HCT116 (cell line): ENCODE measurements at regions not wholly inside any gene's neighbourhood (a gene's known extent, or its start where the extent isn't known, plus 50 kb on each side); places are given as distances from the start of the nearest gene placed in this dataset.

Experiments used
- ATAC-seq: fragments of 200-7000 bp; cut with Tn5 transposase; 2 replicates; pipeline ENCODE4 v1.9.1; 2020; ENCODE audit warnings: mild to moderate bottlenecking, moderate library complexity
- BruUV-seq: library from RNA; stranded (reverse); fragments of 400-500 nt; replicated peaks from 2 replicates; lab custom pipeline; 2021; lab: Mats Ljungman, UMichigan
- CTCF ChIA-PET: fragments of 300-600 bp; sonication (Branson Sonifier 250); formaldehyde crosslinking; loops from one replicate; lab custom pipeline; 2021; ENCODE audit warnings: antibody characterized with exemption; lab: Charles Lee
- POLR2A ChIA-PET: fragments of 300-600, 350-600 bp; sonication (Branson Sonifier 250); formaldehyde crosslinking; loops from one replicate; lab custom pipeline; 2021; ENCODE audit warnings: antibody characterized with exemption; lab: Charles Lee
- RAD21 ChIA-PET, 2 experiments: fragments of 300-600 bp; sonication (Branson Sonifier 250); formaldehyde crosslinking; loops; one replicate each; lab custom pipeline; 2023; ENCODE audit warnings: low total read pairs in 2 of 2; ENCODE audit not compliant: uncharacterized antibody in 2 of 2, unreplicated experiment in 2 of 2, low non-redundant PET in 1 of 2; lab: Charles Lee
- DNase-seq: peaks from one replicate; pipeline ENCODE4 v3.0.0-alpha.2; 2010; ENCODE audit warnings: low read depth, low spot score
- H2AFZ ChIP-seq: fragments of 200-600 bp; shearing (Covaris generic), sonication (generic); 2 replicates; pipeline ENCODE4 v1.6.1; 2017; ENCODE audit warnings: low read depth, mixed run types, mixed read lengths, antibody characterized with exemption, low read length; ENCODE audit not compliant: poor library complexity, severe bottlenecking
- H3K27ac ChIP-seq: 2 replicates; pipeline ENCODE4 v1.5.1; 2012; ENCODE audit warnings: low read depth, low read length
- H3K27me3 ChIP-seq: fragments of 200-600 bp; sonication (generic); 2 replicates; pipeline ENCODE4 v1.6.1; 2016; ENCODE audit warnings: mixed run types, low read length, mixed read lengths; ENCODE audit not compliant: insufficient read depth
- H3K36me3 ChIP-seq, 2 experiments: fragments of 200-500 bp in 1 of 2; fragments of 200-600 bp in 1 of 2; sonication (Bioruptor generic) in 1 of 2; sonication (generic) in 1 of 2; 2 replicates each; pipeline versions ENCODE4 v1.5.1 to v1.6.1; 2014 to 2016; ENCODE audit warnings: low read length in 2 of 2, inconsistent platforms in 1 of 2, mixed read lengths in 1 of 2, mixed run types in 1 of 2; ENCODE audit not compliant: insufficient read depth in 2 of 2, control insufficient read depth in 1 of 2
- H3K4me1 ChIP-seq, 2 experiments: fragments of 200-600 bp in 1 of 2; sonication (generic) in 1 of 2; 2 replicates each; pipeline versions ENCODE4 v1.5.1 to v1.6.1; 2012 to 2017; ENCODE audit warnings: low read length in 2 of 2, inconsistent platforms in 1 of 2, mild to moderate bottlenecking in 1 of 2, mixed read lengths in 1 of 2, mixed run types in 1 of 2, moderate library complexity in 1 of 2; ENCODE audit not compliant: insufficient read depth in 2 of 2, control insufficient read depth in 1 of 2
- H3K4me2 ChIP-seq: fragments of 200-600 bp; sonication (generic); 2 replicates; pipeline ENCODE4 v1.6.1; 2017; ENCODE audit warnings: mixed run types, low read length, mixed read lengths
- H3K4me3 ChIP-seq, 2 experiments: fragments of 200-600 bp in 1 of 2; sonication (generic) in 1 of 2; replicated peaks in 1 of 2; 2 replicates each; pipeline ENCODE4 v1.5.1; 2011 to 2016; ENCODE audit warnings: low read length in 2 of 2, control low read depth in 1 of 2, low read depth in 1 of 2, mild to moderate bottlenecking in 1 of 2, mixed read lengths in 1 of 2, mixed run types in 1 of 2
- H3K79me2 ChIP-seq: fragments of 200-600 bp; sonication (generic); 2 replicates; pipeline ENCODE4 v1.6.1; 2017; ENCODE audit warnings: mild to moderate bottlenecking, mixed run types, low read length, moderate library complexity, mixed read lengths; ENCODE audit not compliant: insufficient read depth
- H3K9ac ChIP-seq: fragments of 200-600 bp; sonication (generic); 2 replicates; pipeline ENCODE4 v1.6.1; 2016; ENCODE audit warnings: low read length, mixed read lengths
- H3K9me2 ChIP-seq: fragments of 200-600 bp; sonication (generic), shearing (Covaris generic); 2 replicates; pipeline ENCODE4 v1.6.1; 2017; ENCODE audit warnings: mixed run types, mild to moderate bottlenecking, moderate library complexity; ENCODE audit not compliant: insufficient read depth
- H3K9me3 ChIP-seq, 2 experiments: fragments of 200-500 bp in 1 of 2; fragments of 200-600 bp in 1 of 2; sonication (Bioruptor generic) in 1 of 2; sonication (generic) in 1 of 2; 2 replicates each; pipeline ENCODE4 v1.6.1; 2014 to 2017; ENCODE audit warnings: low read length in 2 of 2, mixed read lengths in 2 of 2, inconsistent platforms in 1 of 2, low read depth in 1 of 2, mild to moderate bottlenecking in 1 of 2, mixed run types in 1 of 2, moderate library complexity in 1 of 2; ENCODE audit not compliant: control insufficient read depth in 1 of 2, insufficient read depth in 1 of 2
- H4K20me1 ChIP-seq: fragments of 200-600 bp; sonication (generic), shearing (Covaris generic); 2 replicates; pipeline ENCODE4 v1.6.1; 2017; ENCODE audit warnings: mixed run types, mild to moderate bottlenecking, moderate library complexity; ENCODE audit not compliant: insufficient read depth
- CEBPB ChIP-seq: IDR thresholded peaks from 2 replicates; pipeline ENCODE4 v1.6.1; 2012; ENCODE audit warnings: low read depth
- CTCF ChIP-seq, 3 experiments: fragments of 200-600 bp in 1 of 3; sonication (generic) in 1 of 3; IDR thresholded peaks in 2 of 3; conservative IDR thresholded peaks in 1 of 3; 2 replicates each; pipeline ENCODE4 v1.5.1; 2012 to 2017; ENCODE audit warnings: low read depth in 2 of 3, low read length in 2 of 3, antibody characterized with exemption in 1 of 3, borderline replicate concordance in 1 of 3, control low read depth in 1 of 3, mild to moderate bottlenecking in 1 of 3, mixed read lengths in 1 of 3, mixed run types in 1 of 3, moderate library complexity in 1 of 3; ENCODE audit not compliant: insufficient read depth in 1 of 3
- ELF1 ChIP-seq: IDR thresholded peaks from 2 replicates; pipeline ENCODE4 v1.6.1; 2012; ENCODE audit warnings: low read depth, borderline replicate concordance
- EZH2phosphoT487 ChIP-seq: fragments of 200-600 bp; IDR thresholded peaks from 2 replicates; pipeline ENCODE4 v1.6.1; 2018; ENCODE audit warnings: antibody characterized with exemption, borderline replicate concordance
- FOSL1 ChIP-seq: IDR thresholded peaks from 2 replicates; pipeline ENCODE4 v1.6.1; 2012; ENCODE audit warnings: low read depth
- POLR2AphosphoS5 ChIP-seq: IDR thresholded peaks from 2 replicates; pipeline ENCODE4 v1.6.1; 2011; ENCODE audit warnings: mild to moderate bottlenecking, low read depth, low read length, moderate library complexity
- SIN3A ChIP-seq: IDR thresholded peaks from 2 replicates; pipeline ENCODE4 v1.6.1; 2012; ENCODE audit warnings: low read depth
- SP1 ChIP-seq: IDR thresholded peaks from 2 replicates; pipeline ENCODE4 v1.6.1; 2012; ENCODE audit warnings: low read depth
- SRF ChIP-seq: IDR thresholded peaks from 2 replicates; pipeline ENCODE4 v1.6.1; 2012; ENCODE audit warnings: low read depth
- YY1 ChIP-seq: IDR thresholded peaks from 2 replicates; pipeline ENCODE4 v1.6.1; 2011; ENCODE audit warnings: low read length, low read depth, moderate library complexity, mild to moderate bottlenecking; ENCODE audit not compliant: insufficient replicate concordance; ENCODE audit errors: extremely low read depth
- intact Hi-C: fragments of 100-400 bp; cut with micrococcal nuclease; formaldehyde crosslinking; loops from 2 replicates; pipeline ENCODE4 v1.10.0; 2022

- Histone ChIP-seq H3K9me2 (no peaks in the 10 kb centered on the region), H3K9ac (no peak overlapping the region), H3K4me2 (no peak overlapping the region), H4K20me1 (no peaks in the 10 kb centered on the region), H3K9me3 (peaks cover 7% of the 10 kb centered on the region in 2 experiments; a peak in 2 of 4 replicates), H3K36me3 (no peaks in the 10 kb centered on the region), H3K4me3 (no peak overlapping the region), H3K79me2 (no peaks in the 10 kb centered on the region), H3K27me3 (no peaks in the 10 kb centered on the region), H3K27ac (no peak overlapping the region), H3K4me1 (no peaks in the 10 kb centered on the region), H2AFZ (no peak overlapping the region)
- no peak for ATAC-seq
- POLR2A ChIA-PET, result no interaction called here
- TF ChIP-seq CEBPB, result no peak
- no peak for TF ChIP-seq SP1
- no peak for TF ChIP-seq ELF1
- no peak for TF ChIP-seq EZH2phosphoT487
- no peak for TF ChIP-seq FOSL1
- no peak for TF ChIP-seq SIN3A
- no peak for TF ChIP-seq CTCF (IDR thresholded peaks at IDR 0.05 in 2 of 3, conservative IDR thresholded peaks at IDR 0.05 in 1 of 3; ENCODE audit: borderline replicate concordance in 1 of 3, insufficient read depth in 1 of 3, low read depth in 2 of 3, low read length in 2 of 3)
- BruUV-seq, result no TSS peak
- intact Hi-C loops, result no loop called here
- DNase-seq, result no peak
- CTCF ChIA-PET, result no interaction called here
- RAD21 ChIA-PET, result no interaction called here
Measured at GRCh38 chr4:66921433-66921832, 623.9 kb downstream of the CENPC start.

GRCh38 chr4:66920514-66920913 lies 624.8 kb downstream of the CENPC start:
- H4K20me1 ChIP-seq, result no peaks in the 10 kb centered on the region
- no peaks in the 10 kb centered on the region for H3K36me3 ChIP-seq
- DNase-seq (no peak), ATAC-seq (no peak)
- no peaks in the 10 kb centered on the region for H3K4me1 ChIP-seq
- H3K4me2 ChIP-seq, result no peak overlapping the region
- H3K27me3 ChIP-seq, result no peaks in the 10 kb centered on the region
- TF ChIP-seq POLR2AphosphoS5, result no peak
- TF ChIP-seq FOSL1, result no peak
- TF ChIP-seq SRF, result no peak
- TF ChIP-seq YY1, result no peak
- BruUV-seq, result no TSS peak
- ChIA-PET POLR2A (no interaction called here), RAD21 (no interaction called here), CTCF (no interaction called here)
- no peak overlapping the region for H3K27ac ChIP-seq
- intact Hi-C loops, result no loop called here
- H2AFZ ChIP-seq, result no peak overlapping the region
- H3K4me3 ChIP-seq, result no peak overlapping the region
- H3K9ac ChIP-seq, result no peak overlapping the region
- no peaks in the 10 kb centered on the region for H3K9me2 ChIP-seq
- H3K79me2 ChIP-seq, result no peaks in the 10 kb centered on the region
- peaks cover 7% of the 10 kb centered on the region in 2 experiments; a peak in 2 of 4 replicates for H3K9me3 ChIP-seq
